Ascending aorta (tissue), 2 donors: ENCODE measurements at regions not wholly inside any gene's neighbourhood (a gene's known extent, or its start where the extent isn't known, plus 50 kb on each side); places are given as distances from the start of the nearest gene placed in this dataset.
"Not testable (repeated sequence)": the region's sequence is repeated elsewhere in the genome, so short reads cannot be mapped to it uniquely, and the experiment has no call there.

ENCODE experiments used
- DNase-seq, 2 donors: peaks; one replicate each; pipeline ENCODE4 v3.0.0-alpha.2; 2019; ENCODE audit warnings: low spot score in 2 of 2
- H3K27ac ChIP-seq, 2 donors: fragments of 200-600 bp; sonication (generic); one replicate each; pipeline ENCODE4 v1.5.1; 2016 to 2017; ENCODE audit warnings: mild to moderate bottlenecking in 1 of 2
- H3K27me3 ChIP-seq: fragments of 200-600 bp; sonication (generic); one replicate; pipeline ENCODE4 v1.5.1; 2017
- H3K36me3 ChIP-seq, 2 donors: fragments of 200-600 bp; sonication (generic); one replicate each; pipeline ENCODE4 v1.5.1; 2016
- H3K4me1 ChIP-seq, 2 donors: fragments of 200-600 bp; sonication (generic); one replicate each; pipeline ENCODE4 v1.5.1; 2016 to 2017; ENCODE audit warnings: mild to moderate bottlenecking in 1 of 2
- H3K4me3 ChIP-seq, 2 donors: fragments of 200-600 bp; sonication (generic); one replicate each; pipeline ENCODE4 v1.5.1; 2016 to 2017; ENCODE audit warnings: mild to moderate bottlenecking in 1 of 2
- H3K9me3 ChIP-seq, 2 donors: fragments of 200-600 bp; sonication (generic); one replicate each; pipeline ENCODE4 v1.5.1; 2016
- intact Hi-C: fragments of 100-400 bp; cut with DNase I; formaldehyde crosslinking; loops from one replicate; pipeline ENCODE4 v1.15.1; 2023
- TF ChIP-seq, protein P1 (sequence below), 3 experiments: fragments of 200-600 bp in 2 of 3; fragments of 450-650 bp in 1 of 3; sonication (generic) in 2 of 3; IDR thresholded peaks; one replicate each; pipeline ENCODE4 v1.5.1; 2016 to 2019; ENCODE audit warnings: antibody characterized with exemption in 3 of 3, mild to moderate bottlenecking in 1 of 3, moderate library complexity in 1 of 3

DNA sequence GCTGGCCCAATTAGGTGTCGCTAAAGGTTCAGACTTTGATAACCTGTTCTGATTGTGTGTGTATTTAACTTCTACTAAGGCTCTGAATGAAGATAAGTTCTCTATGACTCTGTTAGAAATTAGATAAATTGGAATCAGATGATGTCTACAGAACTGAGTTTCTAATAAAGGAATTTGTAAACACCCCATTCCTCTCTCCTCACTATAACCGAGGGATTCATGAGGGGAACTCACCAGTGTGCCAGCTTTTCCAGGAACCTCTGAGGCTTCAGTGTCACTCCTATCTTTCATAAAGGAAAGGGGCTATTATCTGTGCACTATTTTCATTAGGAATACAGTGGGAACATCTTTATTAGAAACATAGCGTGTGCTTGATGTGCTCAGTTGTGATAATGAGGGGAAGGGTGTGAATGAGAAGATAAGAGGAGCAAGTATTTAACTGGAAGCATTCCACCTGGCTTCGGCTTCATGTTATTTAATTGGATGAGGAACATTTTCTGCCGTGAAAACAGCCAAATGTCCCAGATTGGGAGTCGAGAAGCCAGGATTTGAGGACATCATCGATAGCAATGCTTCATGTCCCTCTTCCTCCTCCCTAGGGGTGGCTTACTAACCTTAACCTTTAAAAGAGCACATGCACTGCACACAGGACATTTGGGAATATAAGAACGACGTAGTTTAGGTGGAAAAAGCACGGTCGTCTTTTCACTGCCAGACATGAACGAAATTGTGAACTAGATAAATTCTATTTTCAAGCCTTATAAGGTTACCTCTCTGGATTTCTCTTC is 84.8 kb upstream of the TCF4 start:
- Histone ChIP-seq H3K36me3 (no peaks in the 10 kb centered on the region), H3K9me3 (no peaks in the 10 kb centered on the region), H3K27ac (no peak overlapping the region), H3K4me1 (no peaks in the 10 kb centered on the region), H3K4me3 (no peak overlapping the region), H3K27me3 (no peaks in the 10 kb centered on the region)
- no peak for DNase-seq
- TF ChIP-seq, protein P1, sequence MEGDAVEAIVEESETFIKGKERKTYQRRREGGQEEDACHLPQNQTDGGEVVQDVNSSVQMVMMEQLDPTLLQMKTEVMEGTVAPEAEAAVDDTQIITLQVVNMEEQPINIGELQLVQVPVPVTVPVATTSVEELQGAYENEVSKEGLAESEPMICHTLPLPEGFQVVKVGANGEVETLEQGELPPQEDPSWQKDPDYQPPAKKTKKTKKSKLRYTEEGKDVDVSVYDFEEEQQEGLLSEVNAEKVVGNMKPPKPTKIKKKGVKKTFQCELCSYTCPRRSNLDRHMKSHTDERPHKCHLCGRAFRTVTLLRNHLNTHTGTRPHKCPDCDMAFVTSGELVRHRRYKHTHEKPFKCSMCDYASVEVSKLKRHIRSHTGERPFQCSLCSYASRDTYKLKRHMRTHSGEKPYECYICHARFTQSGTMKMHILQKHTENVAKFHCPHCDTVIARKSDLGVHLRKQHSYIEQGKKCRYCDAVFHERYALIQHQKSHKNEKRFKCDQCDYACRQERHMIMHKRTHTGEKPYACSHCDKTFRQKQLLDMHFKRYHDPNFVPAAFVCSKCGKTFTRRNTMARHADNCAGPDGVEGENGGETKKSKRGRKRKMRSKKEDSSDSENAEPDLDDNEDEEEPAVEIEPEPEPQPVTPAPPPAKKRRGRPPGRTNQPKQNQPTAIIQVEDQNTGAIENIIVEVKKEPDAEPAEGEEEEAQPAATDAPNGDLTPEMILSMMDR (IDR thresholded peaks at IDR 0.05) = no peak
- intact Hi-C loops = no loop called here

DNA sequence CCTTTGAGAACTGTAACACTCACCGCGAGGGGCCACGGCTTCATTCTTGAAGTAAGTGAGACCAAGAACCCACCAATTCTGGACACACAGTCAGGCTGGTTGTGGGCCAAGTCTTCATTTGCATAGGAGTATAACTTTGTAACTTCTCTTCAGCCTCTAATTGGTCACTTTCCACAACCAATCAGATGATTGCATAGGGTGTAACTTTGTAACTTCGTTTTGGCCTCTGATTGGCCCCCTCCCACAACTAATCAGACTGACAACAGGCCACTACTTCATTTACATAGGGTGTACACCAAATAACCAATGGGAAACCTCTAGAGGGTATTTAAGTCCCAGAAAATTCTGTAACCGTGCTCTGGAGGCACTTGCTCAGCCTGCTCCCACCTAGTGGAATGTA is 77.5 kb upstream of the TCF4 start:
- intact Hi-C loops = no loop called here
- Histone ChIP-seq H3K4me3 (no peak overlapping the region), H3K27ac (no peak overlapping the region), H3K27me3 (no peaks in the 10 kb centered on the region), H3K36me3 (no peaks in the 10 kb centered on the region), H3K4me1 (no peaks in the 10 kb centered on the region), H3K9me3 (no peaks in the 10 kb centered on the region)
- no peak for DNase-seq
- TF ChIP-seq, protein P1 (IDR thresholded peaks at IDR 0.05) = no peak

DNA sequence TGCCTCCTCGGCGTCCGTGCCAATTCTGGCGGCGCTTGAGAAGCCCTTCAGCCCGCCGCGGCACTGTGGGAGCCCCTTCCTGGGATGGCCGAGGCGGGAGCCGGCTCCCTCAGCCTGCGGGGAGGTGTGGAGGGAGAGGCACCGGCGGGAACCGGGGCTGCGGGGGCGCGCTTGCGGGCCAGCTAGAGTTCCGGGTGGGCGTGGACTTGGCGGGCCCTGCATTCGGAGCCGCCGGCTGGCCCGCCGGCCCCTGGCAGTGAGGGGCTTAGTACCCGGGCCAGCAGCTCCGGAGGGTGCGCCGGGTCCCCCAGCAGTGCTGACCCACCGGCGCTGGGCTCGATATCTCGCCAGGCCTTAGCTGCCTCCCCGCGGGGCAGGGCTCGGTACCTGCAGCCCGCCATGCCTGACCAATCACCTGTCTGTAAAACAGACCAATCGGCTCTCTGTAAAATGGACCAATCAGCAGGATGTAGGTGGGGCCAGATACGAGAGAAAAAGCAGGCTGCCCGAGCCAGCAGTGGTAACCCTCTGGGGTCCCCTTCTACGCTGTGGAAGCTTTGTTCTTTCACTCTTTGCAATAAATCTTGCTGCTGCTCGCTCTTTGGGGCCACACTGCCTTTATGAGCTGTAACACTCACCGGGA is 76.9 kb upstream of the TCF4 start:
- H3K36me3 ChIP-seq, intact Hi-C loops: not testable (repeated sequence)

DNA sequence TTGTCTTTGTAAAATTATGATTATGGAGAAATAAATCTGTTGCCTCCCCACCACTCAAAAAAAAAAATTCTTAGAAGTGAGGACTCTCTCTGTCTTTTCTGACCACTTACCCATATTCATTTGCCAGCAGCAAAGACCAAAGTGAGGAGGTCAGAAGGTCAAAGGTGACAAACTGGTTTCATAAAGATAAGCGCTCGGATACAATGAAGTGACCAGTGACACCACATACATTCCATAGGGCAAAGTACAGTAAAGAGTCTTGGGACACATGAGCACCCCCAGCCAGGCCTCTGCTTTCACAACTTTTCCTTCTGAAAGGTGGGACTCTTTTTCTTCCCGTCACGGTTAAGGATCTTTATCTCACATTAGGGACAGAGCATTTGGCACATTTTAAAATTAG is 75.9 kb upstream of the TCF4 start:
- H3K27me3 ChIP-seq = no peaks in the 10 kb centered on the region
- TF ChIP-seq, protein P1 (IDR thresholded peaks at IDR 0.05) = no peak
- intact Hi-C loops = no loop called here
- H3K9me3 ChIP-seq = no peaks in the 10 kb centered on the region
- H3K27ac ChIP-seq = no peak overlapping the region
- H3K4me3 ChIP-seq = no peak overlapping the region
- H3K36me3 ChIP-seq = no peaks in the 10 kb centered on the region
- no peak for DNase-seq
- H3K4me1 ChIP-seq = no peaks in the 10 kb centered on the region

More for the DNA sequence above, 76.9 kb upstream of the TCF4 start:
- not testable (repeated sequence) for H3K9me3 ChIP-seq, H3K4me1 ChIP-seq, DNase-seq, H3K27me3 ChIP-seq, H3K27ac ChIP-seq, H3K4me3 ChIP-seq

DNA sequence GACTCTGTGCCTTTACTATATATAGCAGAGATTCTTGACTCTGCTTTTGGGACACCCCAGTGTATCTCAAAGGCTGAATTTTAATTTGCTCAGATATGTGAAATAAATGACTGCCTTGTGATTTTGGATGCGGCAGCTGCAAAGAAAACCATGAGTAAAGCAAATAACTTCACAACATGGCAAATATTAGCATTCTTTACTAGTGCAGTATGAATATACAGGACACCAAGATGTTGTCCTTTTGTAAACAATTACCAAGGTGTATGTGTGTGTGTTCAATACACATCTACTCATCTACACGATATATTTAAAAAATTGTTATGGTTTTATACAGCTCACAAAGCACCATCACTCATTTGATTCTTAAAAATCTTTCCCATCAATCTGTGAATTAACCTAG is 70.6 kb upstream of the TCF4 start:
- H3K9me3 ChIP-seq = no peaks in the 10 kb centered on the region
- H3K27me3 ChIP-seq = no peaks in the 10 kb centered on the region
- H3K27ac ChIP-seq = no peak overlapping the region
- no peaks in the 10 kb centered on the region for H3K4me1 ChIP-seq
- no peak overlapping the region for H3K4me3 ChIP-seq
- TF ChIP-seq, protein P1 (IDR thresholded peaks at IDR 0.05) = no peak
- intact Hi-C loops = no loop called here
- H3K36me3 ChIP-seq = no peaks in the 10 kb centered on the region
- DNase-seq = no peak

DNA sequence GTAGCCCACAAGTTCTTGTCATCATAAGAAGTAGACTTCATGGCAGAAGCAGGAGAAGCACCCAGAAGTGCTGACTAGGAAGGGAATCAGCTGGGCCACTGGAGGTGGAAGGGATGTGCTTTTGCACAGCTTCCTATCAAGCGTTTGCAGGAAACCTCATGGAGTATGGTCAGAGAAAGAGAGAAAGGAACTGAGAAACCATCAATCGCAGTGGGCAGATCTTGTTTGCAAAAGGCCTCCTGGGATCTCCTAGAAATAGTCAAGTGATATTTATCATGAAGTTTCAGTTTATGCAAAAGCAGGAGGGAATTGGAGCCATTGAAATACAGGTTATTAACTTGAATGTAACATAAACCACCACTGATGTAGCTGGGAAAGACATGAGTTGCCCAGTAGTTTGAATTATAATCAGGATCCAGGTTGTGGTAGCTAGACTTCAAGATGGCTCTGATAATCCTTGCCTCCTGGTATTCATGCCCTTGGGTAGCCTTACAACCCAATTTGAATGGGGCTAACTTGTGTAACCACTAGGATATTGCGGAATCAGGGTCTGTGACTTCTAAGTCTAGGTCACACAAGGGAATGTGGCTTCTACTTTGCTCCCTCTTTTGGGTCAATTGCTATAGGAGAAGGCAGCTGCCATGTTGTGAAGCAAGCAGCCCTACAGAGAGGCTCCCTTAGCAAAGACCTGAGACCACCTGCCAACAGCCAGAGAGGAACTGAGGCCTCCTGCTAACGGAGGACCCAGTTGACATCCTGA is 69.8 kb upstream of the TCF4 start:
- TF ChIP-seq, protein P1 (IDR thresholded peaks at IDR 0.05) = no peak
- DNase-seq = no peak
- intact Hi-C loops = no loop called here

More for the DNA sequence above, 69.8 kb upstream of the TCF4 start:
- no peak overlapping the region for H3K4me3 ChIP-seq
- H3K4me1 ChIP-seq = no peaks in the 10 kb centered on the region
- H3K9me3 ChIP-seq = no peaks in the 10 kb centered on the region
- H3K36me3 ChIP-seq = no peaks in the 10 kb centered on the region
- no peak overlapping the region for H3K27ac ChIP-seq
- no peaks in the 10 kb centered on the region for H3K27me3 ChIP-seq
